Heart right ventricle (tissue), 16 donors: ENCODE measurements at regions not wholly inside any gene's neighbourhood (a gene's known extent, or its start where the extent isn't known, plus 50 kb on each side); places are given as distances from the start of the nearest gene placed in this dataset.

Experiments used
- ATAC-seq, 8 donors: fragments of 200-7000 bp; cut with Tn5 transposase; one replicate each; pipeline ENCODE4 v1.9.1; 2020; ENCODE audit warnings: mild to moderate bottlenecking in 8 of 8, moderate library complexity in 8 of 8, moderate number of reproducible peaks in 1 of 8
- DNase-seq, 2 donors: peaks; one replicate each; pipeline ENCODE4 v3.0.0-alpha.2; 2020
- H3K27ac ChIP-seq, 10 donors: fragments of 200-600 bp; sonication (generic) in 2 of 10; one replicate each; pipeline versions ENCODE4 v1.5.0 to v1.8.0; 2020 to 2022; ENCODE audit warnings: mild to moderate bottlenecking in 3 of 10
- H3K27me3 ChIP-seq, 7 donors: fragments of 200-600 bp; one replicate each; pipeline ENCODE4 v1.8.0; 2021 to 2022; ENCODE audit warnings: mild to moderate bottlenecking in 2 of 7
- H3K36me3 ChIP-seq, 9 donors: fragments of 200-600 bp; sonication (generic) in 1 of 9; one replicate each; pipeline versions ENCODE4 v1.5.0 to v1.8.0; 2020 to 2022; ENCODE audit warnings: mild to moderate bottlenecking in 2 of 9
- H3K4me1 ChIP-seq, 9 donors: fragments of 200-600 bp; sonication (generic) in 1 of 9; one replicate each; pipeline versions ENCODE4 v1.5.0 to v1.8.0; 2020 to 2022; ENCODE audit warnings: mild to moderate bottlenecking in 4 of 9
- H3K4me3 ChIP-seq, 10 donors: fragments of 200-600 bp; sonication (generic) in 2 of 10; one replicate each; pipeline versions ENCODE4 v1.5.0 to v1.8.0; 2020 to 2022; ENCODE audit warnings: mild to moderate bottlenecking in 7 of 10, moderate library complexity in 2 of 10
- H3K9me3 ChIP-seq, 11 donors: fragments of 200-600 bp in 10 of 11; sonication (generic) in 2 of 11; one replicate each; pipeline versions ENCODE4 v1.5.0 to v1.8.0; 2013 to 2022; ENCODE audit warnings: mild to moderate bottlenecking in 2 of 11, control low read depth in 1 of 11, moderate library complexity in 1 of 11
- CTCF ChIP-seq, 9 donors: fragments of 200-600 bp; sonication (generic) in 2 of 9; IDR thresholded peaks; one replicate each; pipeline versions ENCODE4 v1.5.0 to v1.8.0; 2021 to 2022; ENCODE audit warnings: antibody characterized with exemption in 9 of 9, mild to moderate bottlenecking in 5 of 9, moderate library complexity in 1 of 9
- WGBS, 2 donors: extraction: QIAGEN DNeasy Blood & Tissue Kit; methylation state at CpG; one replicate each; pipeline ENCODE4 v1.1.7; 2013; ENCODE audit warnings: inconsistent platforms in 1 of 2; 5-methylcytosine and 5-hydroxymethylcytosine counted together
- intact Hi-C, 10 donors: fragments of 100-400 bp; cut with DNase I; formaldehyde crosslinking; loops; one replicate each; pipeline versions ENCODE4 v1.11.1 to v1.14.2; 2022
- donor health status: Arrhythmogenic right ventricular cardiomyopathy.
- donor health status: ischemic (EF 13 %, LVEDD 7.1; RV severe dilation, severe dysfunction).
- donor health status: healthy with polysubstance abuse.
- donor health status: DM: no; HTN: yes; CAD: no.
- donor health status: DM: no; HTN: no; CAD: no.
- donor health status: ischemic (EF 25% LVEDD 6.9; RV normal size, moderate dysfunction).
- donor health status: ischemic (EF 25% LVEDD 5.7; RV mildly dilated, moderate dysfunction).
- donor health status: healthy.
- donor health status: DM: yes; HTN: yes; CAD: no.
- donor health status: Ischemic cardiomyopathy.
- donor health status: ischemic (EF 35%, LVEDD 5.7; RV mildly dilated, moderate dysfunction).
- donor health status: nonischemic (EF 11% LVEDD 7.7; RV severe dilation, severe dysfunction).
- donor health status: DM: yes; HTN: yes; CAD: no.
- donor health status: PGD.
- donor health status: ischemic (EF 29% LVEDD 5.4; RV normal size, mild dysfunction).
- donor health status: nonischemic (EF 23%, LVEDD 6.1; RV moderate dilation, normal function).

DNA sequence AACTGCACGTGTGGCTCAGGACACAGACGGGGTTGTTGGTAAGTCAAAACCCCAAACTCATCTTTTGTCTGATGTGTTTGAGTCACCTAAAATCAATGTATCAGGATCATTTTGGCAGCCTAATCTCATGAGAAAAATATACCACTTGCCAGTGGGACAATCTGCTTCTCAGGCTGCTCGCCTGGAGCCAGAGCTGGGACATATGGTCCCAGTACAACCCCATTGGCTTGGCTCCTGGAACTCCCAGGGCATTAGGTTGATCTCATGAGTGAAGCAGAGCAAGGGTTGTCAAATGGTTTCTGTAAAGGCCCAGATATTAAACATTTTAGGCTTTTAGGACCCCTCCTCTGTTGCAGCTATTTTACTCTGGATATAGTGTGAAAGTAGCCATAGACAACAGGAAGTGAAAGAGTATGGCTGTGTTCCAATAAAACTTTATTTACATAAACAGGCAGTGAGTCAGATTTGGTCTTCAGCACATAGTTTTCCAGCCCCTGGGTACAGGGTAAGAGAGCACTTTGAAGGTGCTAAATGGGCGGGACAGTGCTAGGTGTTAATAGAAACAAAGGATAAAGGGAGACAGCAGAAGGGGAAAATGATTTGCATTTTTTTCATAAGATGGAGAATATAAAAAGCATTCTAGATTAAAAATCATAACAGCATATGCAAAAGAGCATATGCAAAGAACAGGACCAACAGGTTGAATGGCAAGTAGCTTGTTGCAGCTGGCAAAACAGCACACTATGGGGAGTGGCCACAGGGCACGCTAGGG is 290.8 kb downstream of the KCNS3 start:
- DNase-seq, result no peak
- Histone ChIP-seq H3K27ac (no peak overlapping the region), H3K4me3 (no peak overlapping the region), H3K9me3 (no peaks in the 10 kb centered on the region), H3K27me3 (peaks cover 0 to 5% (median 0%) of the 10 kb centered on the region in 7 donors), H3K4me1 (peaks cover 0 to 9% (median 0%) of the 10 kb centered on the region in 9 donors), H3K36me3 (no peaks in the 10 kb centered on the region)
- intact Hi-C loops, result no loop called here
- 91 to 92% methylated on average over 5 of the region's 5 CpGs for WGBS, 2 donors
- no peak for TF ChIP-seq CTCF (IDR thresholded peaks at IDR 0.05)
- ATAC-seq, result no peak

DNA sequence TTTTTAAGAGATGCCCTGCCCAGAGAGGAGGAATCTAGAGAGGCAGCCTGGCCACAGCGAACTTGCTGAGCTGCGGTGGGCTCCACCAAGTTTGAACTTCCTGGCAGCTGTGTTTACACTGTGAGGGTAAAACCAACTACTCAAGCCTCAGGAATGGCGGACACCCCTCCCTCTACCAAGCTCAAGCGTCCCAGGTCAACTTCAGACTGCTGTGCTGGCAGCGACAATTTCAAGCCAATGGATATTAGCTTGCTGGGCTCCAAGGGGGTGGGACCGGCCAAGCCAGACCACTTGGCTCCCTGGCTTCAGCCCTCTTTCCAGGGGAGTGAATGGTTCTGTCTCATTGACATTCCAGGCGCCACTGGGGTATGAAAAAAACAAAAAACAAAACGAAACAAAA is 289.4 kb downstream of the KCNS3 start:
- no peak overlapping the region for H3K4me3 ChIP-seq
- 87% methylated on average over 8 of the region's 8 CpGs for WGBS, 2 donors
- DNase-seq (no peak), ATAC-seq (no peak)
- intact Hi-C loops, result no loop called here
- no peaks in the 10 kb centered on the region for H3K9me3 ChIP-seq
- peaks cover 0 to 5% (median 0%) of the 10 kb centered on the region in 7 donors for H3K27me3 ChIP-seq
- H3K36me3 ChIP-seq, result no peaks in the 10 kb centered on the region
- H3K27ac ChIP-seq, result no peak overlapping the region
- no peak for TF ChIP-seq CTCF (IDR thresholded peaks at IDR 0.05)
- H3K4me1 ChIP-seq, result peaks cover 0 to 9% (median 0%) of the 10 kb centered on the region in 9 donors

DNA sequence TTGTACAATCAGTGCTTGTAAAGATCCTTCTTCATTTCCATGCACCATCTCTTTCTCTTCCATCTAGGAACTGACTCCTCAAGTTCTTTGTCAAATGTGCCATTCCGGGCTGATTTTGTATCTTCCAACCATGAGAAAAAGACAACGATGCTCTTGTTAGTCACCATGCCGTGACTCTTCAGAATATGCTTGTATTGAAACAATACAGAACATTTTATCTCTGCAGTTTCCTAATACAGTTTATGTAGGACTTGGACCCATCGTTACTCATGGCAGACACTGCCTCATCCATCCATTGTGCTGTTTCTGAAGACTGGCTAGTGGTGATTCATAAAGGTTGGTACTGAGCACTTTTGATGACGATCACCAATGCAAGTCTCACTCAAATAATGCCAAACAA is 283.2 kb downstream of the KCNS3 start:
- Histone ChIP-seq H3K4me3 (no peak overlapping the region), H3K27me3 (no peaks in the 10 kb centered on the region), H3K27ac (no peak overlapping the region), H3K36me3 (no peaks in the 10 kb centered on the region), H3K9me3 (no peaks in the 10 kb centered on the region), H3K4me1 (peaks cover 0 to 13% (median 4%) of the 10 kb centered on the region in 9 donors)
- intact Hi-C loops, result no loop called here
- WGBS, 2 donors, result 91 to 93% methylated on average over 5 of the region's 5 CpGs
- TF ChIP-seq CTCF (IDR thresholded peaks at IDR 0.05), result no peak
- ATAC-seq (no peak), DNase-seq (no peak)

DNA sequence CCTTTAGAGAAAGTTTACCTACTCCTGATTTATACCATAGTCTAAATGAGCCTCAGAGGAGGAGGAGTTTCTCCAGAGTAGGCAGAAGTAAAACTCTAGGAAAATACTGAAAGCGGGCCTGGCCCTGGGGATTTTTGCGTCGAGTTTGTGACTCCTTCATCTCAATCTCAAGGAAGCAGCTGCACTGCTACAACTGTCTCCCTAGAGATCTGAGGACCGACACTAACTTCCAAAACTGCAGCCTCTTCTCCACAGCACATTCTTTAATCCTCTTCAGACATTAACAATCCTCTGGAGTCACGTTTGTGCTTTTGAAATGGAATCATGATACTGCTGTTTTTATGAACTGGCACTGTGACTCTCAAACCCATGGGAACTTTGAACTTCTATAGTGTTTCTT is 281.4 kb downstream of the KCNS3 start:
- DNase-seq, result peak in 1 of 2 donors; percentile 33
- no peaks in the 10 kb centered on the region for H3K9me3 ChIP-seq
- ATAC-seq, result peak in 6 of 8 donors; percentile 28 to 84 (median 49)
- peaks cover 0 to 13% (median 4%) of the 10 kb centered on the region in 9 donors for H3K4me1 ChIP-seq
- TF ChIP-seq CTCF (IDR thresholded peaks at IDR 0.05), result no peak
- H3K27ac ChIP-seq, result peak overlapping the region in 2 of 10 donors; percentile 29 to 49
- intact Hi-C loops, result loop anchor here in 2 of 10 donors (10.0 kb wide), 2 partner anchors 435 to 445 kb away; no protein-coding TSS in a partner anchor
- H3K4me3 ChIP-seq, result no peak overlapping the region
- 38 to 41% methylated on average over 5 of the region's 5 CpGs for WGBS, 2 donors
- H3K36me3 ChIP-seq, result no peaks in the 10 kb centered on the region
- no peaks in the 10 kb centered on the region for H3K27me3 ChIP-seq
